ENCODE measurements at regions not wholly inside any gene's neighbourhood (a gene's known extent, or its start where the extent isn't known, plus 50 kb on each side); places are given as distances from the start of the nearest gene placed in this dataset.

DNA sequence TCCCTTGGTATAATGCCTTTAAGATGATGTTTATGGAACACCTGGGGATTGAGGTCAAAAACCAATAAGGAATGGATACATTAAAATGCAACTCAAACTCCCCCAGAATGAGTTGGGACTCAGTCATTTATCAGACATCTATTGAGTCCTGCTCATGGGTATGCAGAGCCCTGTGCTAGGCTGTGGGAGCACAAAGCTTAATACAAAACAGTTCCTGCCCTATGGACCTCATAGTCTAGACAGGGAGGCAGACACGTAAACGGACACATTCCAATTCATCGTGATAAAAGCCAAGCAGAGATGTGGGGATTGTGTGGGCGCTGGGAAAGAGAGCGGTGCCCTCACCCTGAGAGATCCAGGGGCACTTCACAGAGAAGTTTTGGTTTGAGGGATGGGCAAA lies 181.7 kb downstream of the PTEN start:
- ATAC-seq (ENCODE audit: low read depth), result no peak
- no peak overlapping the region for H3K27ac ChIP-seq (ENCODE audit: poor library complexity, severe bottlenecking)
- TF ChIP-seq, protein P1, sequence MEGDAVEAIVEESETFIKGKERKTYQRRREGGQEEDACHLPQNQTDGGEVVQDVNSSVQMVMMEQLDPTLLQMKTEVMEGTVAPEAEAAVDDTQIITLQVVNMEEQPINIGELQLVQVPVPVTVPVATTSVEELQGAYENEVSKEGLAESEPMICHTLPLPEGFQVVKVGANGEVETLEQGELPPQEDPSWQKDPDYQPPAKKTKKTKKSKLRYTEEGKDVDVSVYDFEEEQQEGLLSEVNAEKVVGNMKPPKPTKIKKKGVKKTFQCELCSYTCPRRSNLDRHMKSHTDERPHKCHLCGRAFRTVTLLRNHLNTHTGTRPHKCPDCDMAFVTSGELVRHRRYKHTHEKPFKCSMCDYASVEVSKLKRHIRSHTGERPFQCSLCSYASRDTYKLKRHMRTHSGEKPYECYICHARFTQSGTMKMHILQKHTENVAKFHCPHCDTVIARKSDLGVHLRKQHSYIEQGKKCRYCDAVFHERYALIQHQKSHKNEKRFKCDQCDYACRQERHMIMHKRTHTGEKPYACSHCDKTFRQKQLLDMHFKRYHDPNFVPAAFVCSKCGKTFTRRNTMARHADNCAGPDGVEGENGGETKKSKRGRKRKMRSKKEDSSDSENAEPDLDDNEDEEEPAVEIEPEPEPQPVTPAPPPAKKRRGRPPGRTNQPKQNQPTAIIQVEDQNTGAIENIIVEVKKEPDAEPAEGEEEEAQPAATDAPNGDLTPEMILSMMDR (IDR thresholded peaks at IDR 0.05; ENCODE audit: poor library complexity, severe bottlenecking), result no peak

DNA sequence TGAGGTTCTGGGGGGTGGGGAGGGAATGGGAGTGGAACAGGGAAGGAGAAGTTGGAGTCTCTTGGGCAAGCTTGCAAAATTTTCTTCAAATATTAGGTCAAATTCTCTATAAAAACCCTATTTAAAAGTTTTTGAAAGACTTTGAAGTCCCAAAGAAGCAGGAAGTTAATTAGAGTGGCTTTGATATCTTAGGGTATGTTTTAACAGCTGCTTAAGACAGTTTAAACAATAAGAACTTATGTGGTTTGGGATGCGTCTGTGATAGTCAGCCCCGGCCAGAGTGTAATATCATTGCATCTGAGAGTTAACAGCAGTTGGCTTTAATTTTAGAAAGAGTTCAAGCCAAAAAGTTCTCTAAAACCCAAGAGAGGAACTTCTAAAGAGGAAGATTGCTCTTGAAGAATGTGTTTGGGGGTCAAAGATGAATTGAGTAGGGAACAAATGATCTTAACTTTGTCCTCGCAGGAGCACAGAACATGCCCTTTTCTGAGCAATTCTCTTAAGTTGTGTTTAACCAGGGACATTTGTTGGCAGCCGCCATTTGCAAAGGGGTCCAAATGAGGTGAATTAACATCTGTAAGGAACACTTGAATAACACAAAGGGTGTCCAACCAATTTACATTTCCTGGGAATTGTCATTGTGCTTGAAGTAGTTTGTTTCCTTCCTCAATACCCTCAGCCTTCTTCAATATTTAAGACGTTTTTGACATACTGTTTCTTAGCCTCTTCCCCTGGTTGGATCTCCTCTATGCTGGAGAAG lies 182.4 kb downstream of the PTEN start:
- Histone ChIP-seq H3K27ac (ENCODE audit: poor library complexity, severe bottlenecking) (no peak overlapping the region), H3K27me3 (ENCODE audit: insufficient read depth, poor library complexity, severe bottlenecking) (no peaks in the 10 kb centered on the region), H3K4me1 (ENCODE audit: insufficient read depth, poor library complexity, severe bottlenecking) (peaks cover 12% of the 10 kb centered on the region), H3K4me3 (ENCODE audit: severe bottlenecking) (no peak overlapping the region), H3K9me3 (ENCODE audit: severe bottlenecking) (no peaks in the 10 kb centered on the region), H3K36me3 (ENCODE audit: low read depth) (no peaks in the 10 kb centered on the region)
- DNase-seq (ENCODE audit: low spot score), result no peak
- ATAC-seq (ENCODE audit: low read depth), result no peak
- TF ChIP-seq, protein P1 (IDR thresholded peaks at IDR 0.05; ENCODE audit: poor library complexity, severe bottlenecking), result no peak

More for the DNA sequence above, 181.7 kb downstream of the PTEN start:
- no peak for DNase-seq (ENCODE audit: low spot score)
- H3K4me3 ChIP-seq (ENCODE audit: severe bottlenecking), result no peak overlapping the region
- H3K9me3 ChIP-seq (ENCODE audit: severe bottlenecking), result no peaks in the 10 kb centered on the region
- H3K27me3 ChIP-seq (ENCODE audit: insufficient read depth, poor library complexity, severe bottlenecking), result no peaks in the 10 kb centered on the region
- peaks cover 12% of the 10 kb centered on the region for H3K4me1 ChIP-seq (ENCODE audit: insufficient read depth, poor library complexity, severe bottlenecking)
- no peaks in the 10 kb centered on the region for H3K36me3 ChIP-seq (ENCODE audit: low read depth)

DNA sequence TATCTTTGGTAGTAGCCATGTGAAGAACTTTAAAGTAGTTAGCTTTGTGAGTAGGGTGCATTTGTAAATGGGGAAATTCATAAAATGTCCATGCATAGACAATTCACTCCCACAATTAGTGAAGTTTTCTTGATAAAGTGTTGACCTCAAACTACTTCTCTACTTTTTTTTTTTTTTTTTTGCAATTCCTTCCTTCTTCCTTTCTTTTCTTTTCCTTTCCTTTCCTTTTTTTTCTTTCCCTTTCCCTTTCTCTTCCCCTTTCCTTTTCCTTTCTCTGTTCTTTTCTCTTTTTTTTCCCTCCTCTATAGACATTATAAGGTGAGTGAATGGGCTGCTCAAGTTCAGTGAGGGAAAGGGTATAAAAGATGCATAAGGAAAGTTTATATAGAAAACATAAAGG lies 184.2 kb downstream of the PTEN start:
- H3K27ac ChIP-seq (ENCODE audit: poor library complexity, severe bottlenecking), result no peak overlapping the region
- no peak overlapping the region for H3K4me3 ChIP-seq (ENCODE audit: severe bottlenecking)
- no peaks in the 10 kb centered on the region for H3K9me3 ChIP-seq (ENCODE audit: severe bottlenecking)
- DNase-seq (ENCODE audit: low spot score) (no peak), ATAC-seq (ENCODE audit: low read depth) (no peak)
- H3K4me1 ChIP-seq (ENCODE audit: insufficient read depth, poor library complexity, severe bottlenecking), result peaks cover 5% of the 10 kb centered on the region
- no peaks in the 10 kb centered on the region for H3K36me3 ChIP-seq (ENCODE audit: low read depth)
- TF ChIP-seq, protein P1 (IDR thresholded peaks at IDR 0.05; ENCODE audit: poor library complexity, severe bottlenecking), result no peak
- H3K27me3 ChIP-seq (ENCODE audit: insufficient read depth, poor library complexity, severe bottlenecking), result no peaks in the 10 kb centered on the region

DNA sequence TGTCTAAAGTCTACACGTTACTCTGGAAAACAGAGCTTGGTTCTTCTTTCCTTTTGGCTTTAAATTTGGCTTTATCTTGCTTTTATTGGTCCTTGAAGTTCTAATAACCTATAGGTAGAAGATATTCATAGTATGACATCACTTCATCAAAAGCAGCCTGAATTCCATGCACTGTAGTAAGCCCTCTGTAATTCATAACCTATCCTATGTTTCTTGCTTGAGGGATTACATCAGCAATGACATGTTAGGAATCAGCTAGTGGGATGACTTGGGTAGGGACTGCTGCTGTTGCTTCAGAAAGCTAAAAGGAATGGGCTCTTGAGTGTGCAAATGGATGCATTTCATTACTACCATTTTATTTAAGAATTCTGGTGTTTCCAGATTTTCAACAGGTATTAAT lies 184.9 kb downstream of the PTEN start:
- Histone ChIP-seq H3K27ac (ENCODE audit: poor library complexity, severe bottlenecking) (no peak overlapping the region), H3K27me3 (ENCODE audit: insufficient read depth, poor library complexity, severe bottlenecking) (no peaks in the 10 kb centered on the region), H3K9me3 (ENCODE audit: severe bottlenecking) (no peaks in the 10 kb centered on the region), H3K4me3 (ENCODE audit: severe bottlenecking) (no peak overlapping the region), H3K4me1 (ENCODE audit: insufficient read depth, poor library complexity, severe bottlenecking) (no peaks in the 10 kb centered on the region), H3K36me3 (ENCODE audit: low read depth) (no peaks in the 10 kb centered on the region)
- ATAC-seq (ENCODE audit: low read depth) (no peak), DNase-seq (ENCODE audit: low spot score) (no peak)
- TF ChIP-seq, protein P1 (IDR thresholded peaks at IDR 0.05; ENCODE audit: poor library complexity, severe bottlenecking), result no peak

DNA sequence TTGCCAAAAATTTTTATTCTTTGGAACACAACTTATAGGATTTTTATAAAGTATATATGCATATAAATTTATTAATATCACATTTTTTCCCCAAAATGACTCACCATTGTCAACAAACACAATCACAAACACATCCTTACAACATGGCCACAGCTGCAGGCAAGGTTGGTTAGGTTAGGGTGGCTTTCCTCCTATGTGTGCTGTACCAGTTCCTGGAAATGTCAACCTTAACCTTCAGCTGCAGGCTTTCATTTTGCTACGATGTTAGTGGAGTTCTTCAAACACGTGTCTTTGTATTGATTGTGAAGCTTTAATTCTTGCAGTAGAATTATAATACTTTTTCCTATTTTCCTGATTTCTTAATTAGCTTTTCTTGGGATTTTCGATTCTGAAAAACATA lies 185.8 kb downstream of the PTEN start:
- TF ChIP-seq, protein P1 (IDR thresholded peaks at IDR 0.05; ENCODE audit: poor library complexity, severe bottlenecking), result no peak
- Histone ChIP-seq H3K36me3 (ENCODE audit: low read depth) (no peaks in the 10 kb centered on the region), H3K27me3 (ENCODE audit: insufficient read depth, poor library complexity, severe bottlenecking) (no peaks in the 10 kb centered on the region), H3K4me1 (ENCODE audit: insufficient read depth, poor library complexity, severe bottlenecking) (no peaks in the 10 kb centered on the region), H3K9me3 (ENCODE audit: severe bottlenecking) (no peaks in the 10 kb centered on the region), H3K4me3 (ENCODE audit: severe bottlenecking) (no peak overlapping the region), H3K27ac (ENCODE audit: poor library complexity, severe bottlenecking) (no peak overlapping the region)
- ATAC-seq (ENCODE audit: low read depth) (no peak), DNase-seq (ENCODE audit: low spot score) (no peak)

Measured in RWPE2 (cell line).